ENCODE measurements at regions not wholly inside any gene's neighbourhood (a gene's known extent, or its start where the extent isn't known, plus 50 kb on each side); places are given as distances from the start of the nearest gene placed in this dataset.

DNA sequence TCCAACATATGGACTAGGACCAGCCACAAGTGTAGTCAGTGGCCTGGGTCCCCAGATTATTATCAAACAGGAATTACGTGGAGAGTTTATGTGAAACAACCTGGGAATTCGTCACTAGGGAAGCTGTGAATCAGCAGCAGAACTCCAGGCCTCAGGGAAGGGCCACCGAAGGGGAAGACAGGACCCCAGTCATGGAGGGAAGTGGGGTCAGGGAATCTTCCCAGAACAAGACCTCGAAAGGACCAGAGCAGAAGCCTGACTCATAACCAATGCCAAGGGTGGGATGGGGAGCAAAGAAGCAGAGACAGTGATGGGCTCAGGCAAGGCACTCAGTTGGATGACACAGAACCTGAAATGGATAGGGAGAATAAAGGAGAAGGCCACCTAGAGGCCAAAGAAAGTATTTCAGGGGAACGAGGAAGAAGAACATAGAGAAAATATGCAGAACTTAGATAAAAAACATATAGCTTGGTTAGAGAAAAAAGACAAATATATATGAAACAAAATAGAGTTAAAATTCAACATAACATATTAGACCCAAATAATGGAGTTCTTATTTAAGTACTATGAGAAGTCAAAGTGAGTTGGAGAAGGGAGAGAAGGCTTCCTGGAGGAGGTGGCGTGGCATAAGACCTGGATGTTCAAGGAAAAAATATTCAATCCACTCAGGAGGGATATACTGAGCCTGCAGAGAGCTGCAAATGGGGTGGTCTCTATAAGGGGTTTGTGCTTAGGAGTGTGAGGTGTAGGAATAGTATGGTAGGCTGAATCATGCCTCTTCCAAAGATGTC, 66.7 kb upstream of the CAST start:
- Mint-ChIP-seq H3K9me3 (ENCODE audit: unreplicated experiment) (no peaks in the 10 kb centered on the region), H3K4me1 (ENCODE audit: low read depth, unreplicated experiment) (peaks cover 6% of the 10 kb centered on the region), H3K27me3 (ENCODE audit: insufficient read depth, unreplicated experiment) (no peaks in the 10 kb centered on the region), H3K27ac (ENCODE audit: unreplicated experiment) (no peak overlapping the region), H3K4me3 (ENCODE audit: unreplicated experiment) (no peak overlapping the region), H3K36me3 (ENCODE audit: insufficient read depth, unreplicated experiment) (no peaks in the 10 kb centered on the region)
- intact Hi-C loops (cut with micrococcal nuclease; ENCODE audit: unreplicated experiment) = no loop called here
- no TSS peak for BruUV-seq (replicated peaks)
- Histone ChIP-seq H3K36me3 (ENCODE audit: control insufficient read depth, insufficient read depth, low read length) (no peaks in the 10 kb centered on the region; the same call in 1 of the 2 replicates), H3K4me1 (no peaks in the 10 kb centered on the region), H3K4me3 (ENCODE audit: low read depth, low read length) (no peak overlapping the region), H3K9me3 (no peaks in the 10 kb centered on the region), H3K27me3 (replicated peaks; ENCODE audit: control insufficient read depth, insufficient read depth, low read length) (no peaks in the 10 kb centered on the region)
- ChIA-PET POLR2A (no interaction called here), CTCF (interaction anchor here (0.6 kb wide), 2 partner anchors 206 to 273 kb away, joined by 3 to 5 read pairs; no protein-coding TSS in a partner anchor)
- peak in 1 of 2 experiments; percentile 28 for DNase-seq
- TF ChIP-seq, protein P1, sequence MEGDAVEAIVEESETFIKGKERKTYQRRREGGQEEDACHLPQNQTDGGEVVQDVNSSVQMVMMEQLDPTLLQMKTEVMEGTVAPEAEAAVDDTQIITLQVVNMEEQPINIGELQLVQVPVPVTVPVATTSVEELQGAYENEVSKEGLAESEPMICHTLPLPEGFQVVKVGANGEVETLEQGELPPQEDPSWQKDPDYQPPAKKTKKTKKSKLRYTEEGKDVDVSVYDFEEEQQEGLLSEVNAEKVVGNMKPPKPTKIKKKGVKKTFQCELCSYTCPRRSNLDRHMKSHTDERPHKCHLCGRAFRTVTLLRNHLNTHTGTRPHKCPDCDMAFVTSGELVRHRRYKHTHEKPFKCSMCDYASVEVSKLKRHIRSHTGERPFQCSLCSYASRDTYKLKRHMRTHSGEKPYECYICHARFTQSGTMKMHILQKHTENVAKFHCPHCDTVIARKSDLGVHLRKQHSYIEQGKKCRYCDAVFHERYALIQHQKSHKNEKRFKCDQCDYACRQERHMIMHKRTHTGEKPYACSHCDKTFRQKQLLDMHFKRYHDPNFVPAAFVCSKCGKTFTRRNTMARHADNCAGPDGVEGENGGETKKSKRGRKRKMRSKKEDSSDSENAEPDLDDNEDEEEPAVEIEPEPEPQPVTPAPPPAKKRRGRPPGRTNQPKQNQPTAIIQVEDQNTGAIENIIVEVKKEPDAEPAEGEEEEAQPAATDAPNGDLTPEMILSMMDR (IDR thresholded peaks at IDR 0.05; ENCODE audit: insufficient read depth in 1 of 2, low read depth in 1 of 2, low read length in 1 of 2, severe bottlenecking in 1 of 2, unreplicated experiment in 1 of 2) = peak; percentile 20 to 45

DNA sequence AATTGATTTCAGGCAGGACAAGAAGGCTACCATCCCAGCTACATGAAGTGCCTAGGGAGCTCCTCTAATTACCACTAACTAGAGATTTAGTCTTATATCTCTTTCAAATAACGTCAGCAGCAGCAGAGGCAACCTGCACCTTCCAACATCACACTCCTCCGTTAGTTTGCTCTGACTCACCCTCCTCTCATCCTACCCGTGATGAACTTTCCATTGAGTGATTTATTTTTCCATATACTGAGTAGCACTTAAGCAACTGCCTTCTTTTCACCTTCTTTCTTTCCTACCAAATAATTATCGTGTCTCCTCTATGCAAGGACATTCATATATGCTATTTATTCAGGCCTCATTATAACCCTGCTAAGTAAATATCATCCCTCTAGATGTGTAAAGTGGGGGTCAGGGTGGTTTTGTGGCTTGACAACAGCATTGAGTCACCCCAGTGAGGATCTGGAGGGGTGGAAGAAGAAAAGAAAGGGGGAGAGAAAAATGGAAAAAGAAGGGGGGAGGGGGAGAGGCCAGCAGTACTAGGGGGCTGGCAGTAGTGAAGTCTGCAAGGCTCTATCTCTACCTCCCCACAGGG, 64.6 kb upstream of the CAST start:
- POLR2A ChIA-PET = no interaction called here

DNA sequence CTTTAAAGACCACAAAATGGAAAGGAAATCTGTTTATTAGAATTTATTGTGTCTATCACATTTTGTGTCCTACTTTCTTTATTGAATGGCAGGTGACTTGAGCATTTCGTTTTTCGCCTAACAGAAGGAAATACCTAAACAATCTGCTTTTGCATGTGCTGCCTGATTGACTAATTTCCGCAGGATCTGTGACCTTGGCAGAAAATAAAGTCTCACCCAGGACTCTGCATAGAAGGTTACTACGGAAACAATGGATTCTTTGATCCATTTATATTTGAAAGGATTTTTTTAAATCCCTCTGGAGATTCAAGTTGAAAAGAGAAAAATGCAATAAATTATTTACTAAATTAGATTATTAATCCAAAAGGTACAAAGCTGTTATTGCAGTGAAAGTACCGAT, 61.0 kb upstream of the CAST start:
- Mint-ChIP-seq H3K4me3 (ENCODE audit: unreplicated experiment) (no peak overlapping the region), H3K9me3 (ENCODE audit: unreplicated experiment) (no peaks in the 10 kb centered on the region), H3K27ac (ENCODE audit: unreplicated experiment) (no peak overlapping the region), H3K36me3 (ENCODE audit: insufficient read depth, unreplicated experiment) (no peaks in the 10 kb centered on the region), H3K4me1 (ENCODE audit: low read depth, unreplicated experiment) (peaks cover 7% of the 10 kb centered on the region), H3K27me3 (ENCODE audit: insufficient read depth, unreplicated experiment) (no peaks in the 10 kb centered on the region)
- ChIA-PET POLR2A (no interaction called here), CTCF (interaction anchor here (0.5 to 1.4 kb wide), 6 partner anchors 225 to 368 kb away, joined by 3 to 9 read pairs (median 4); no protein-coding TSS in a partner anchor)
- no peaks in the 10 kb centered on the region for H3K9me3 ChIP-seq
- H3K4me1 ChIP-seq = no peaks in the 10 kb centered on the region
- intact Hi-C loops (cut with micrococcal nuclease; ENCODE audit: unreplicated experiment) = loop anchor here (1.0 to 2.0 kb wide), 3 partner anchors 220 to 742 kb away; no protein-coding TSS in a partner anchor
- no TSS peak for BruUV-seq (replicated peaks)
- H3K4me3 ChIP-seq (ENCODE audit: low read depth, low read length) = no peak overlapping the region
- no peak for DNase-seq
- TF ChIP-seq, protein P1 (IDR thresholded peaks at IDR 0.05; ENCODE audit: insufficient read depth in 1 of 2, low read depth in 1 of 2, low read length in 1 of 2, severe bottlenecking in 1 of 2, unreplicated experiment in 1 of 2) = no peak
- H3K27me3 ChIP-seq (replicated peaks; ENCODE audit: control insufficient read depth, insufficient read depth, low read length) = no peaks in the 10 kb centered on the region
- H3K36me3 ChIP-seq (ENCODE audit: control insufficient read depth, insufficient read depth, low read length) = no peaks in the 10 kb centered on the region

More for the DNA sequence above, 64.6 kb upstream of the CAST start:
- Histone ChIP-seq H3K36me3 (ENCODE audit: control insufficient read depth, insufficient read depth, low read length) (no peaks in the 10 kb centered on the region; the same call in 1 of the 2 replicates), H3K9me3 (no peaks in the 10 kb centered on the region), H3K27me3 (replicated peaks; ENCODE audit: control insufficient read depth, insufficient read depth, low read length) (no peaks in the 10 kb centered on the region), H3K4me1 (no peaks in the 10 kb centered on the region), H3K4me3 (ENCODE audit: low read depth, low read length) (no peak overlapping the region)
- H3K4me3 Mint-ChIP-seq (ENCODE audit: unreplicated experiment) = no peak overlapping the region
- H3K4me1 Mint-ChIP-seq (ENCODE audit: low read depth, unreplicated experiment) = peaks cover 7% of the 10 kb centered on the region
- BruUV-seq (replicated peaks) = no TSS peak
- no peak for DNase-seq
- TF ChIP-seq, protein P1 (IDR thresholded peaks at IDR 0.05; ENCODE audit: insufficient read depth in 1 of 2, low read depth in 1 of 2, low read length in 1 of 2, severe bottlenecking in 1 of 2, unreplicated experiment in 1 of 2) = no peak
- no peaks in the 10 kb centered on the region for H3K9me3 Mint-ChIP-seq (ENCODE audit: unreplicated experiment)
- H3K27ac Mint-ChIP-seq (ENCODE audit: unreplicated experiment) = no peak overlapping the region
- intact Hi-C loops (cut with micrococcal nuclease; ENCODE audit: unreplicated experiment) = no loop called here
- CTCF ChIA-PET = no interaction called here
- H3K36me3 Mint-ChIP-seq (ENCODE audit: insufficient read depth, unreplicated experiment) = no peaks in the 10 kb centered on the region
- no peaks in the 10 kb centered on the region for H3K27me3 Mint-ChIP-seq (ENCODE audit: insufficient read depth, unreplicated experiment)
